Smooth muscle cell (in vitro differentiated cells): ENCODE measurements at regions not wholly inside any gene's neighbourhood (a gene's known extent, or its start where the extent isn't known, plus 50 kb on each side); places are given as distances from the start of the nearest gene placed in this dataset.

Experiments used
- DNase-seq: peaks from one replicate; lab custom pipeline; 2025; ENCODE audit not compliant: unreplicated experiment; lab: John Stamatoyannopoulos, UW
- H2AFZ ChIP-seq: fragments of 200-600 bp; sonication (generic); 2 replicates; pipeline ENCODE4 v1.6.0; 2016; ENCODE audit warnings: antibody characterized with exemption, low read depth, mild to moderate bottlenecking
- H3F3A ChIP-seq: fragments of 200-600 bp; sonication (generic); 2 replicates; pipeline ENCODE4 v1.6.0; 2017; ENCODE audit warnings: antibody characterized with exemption, low read depth
- H3K27ac ChIP-seq: fragments of 200-600 bp; sonication (generic); 2 replicates; pipeline ENCODE4 v1.5.1; 2016; ENCODE audit warnings: low read depth, mild to moderate bottlenecking
- H3K27me3 ChIP-seq: fragments of 200-600 bp; sonication (generic); 2 replicates; pipeline ENCODE4 v1.6.1; 2016; ENCODE audit warnings: low read depth, mild to moderate bottlenecking
- H3K36me3 ChIP-seq: fragments of 200-600 bp; sonication (generic); 2 replicates; pipeline ENCODE4 v1.5.1; 2016; ENCODE audit warnings: low read depth
- H3K4me1 ChIP-seq: fragments of 200-600 bp; sonication (generic); 2 replicates; pipeline ENCODE4 v1.5.1; 2016; ENCODE audit warnings: low read depth
- H3K4me2 ChIP-seq: fragments of 200-600 bp; sonication (generic); 2 replicates; pipeline ENCODE4 v1.6.0; 2016; ENCODE audit warnings: mild to moderate bottlenecking
- H3K4me3 ChIP-seq: fragments of 200-600 bp; sonication (generic); 2 replicates; pipeline ENCODE4 v1.5.1; 2016; ENCODE audit warnings: mild to moderate bottlenecking
- H3K79me2 ChIP-seq: fragments of 200-600 bp; sonication (generic); 2 replicates; pipeline ENCODE4 v1.6.0; 2016; ENCODE audit warnings: low read depth, mild to moderate bottlenecking
- H3K9ac ChIP-seq: fragments of 200-600 bp; sonication (generic); 2 replicates; pipeline ENCODE4 v1.6.0; 2016; ENCODE audit warnings: low read depth
- H3K9me3 ChIP-seq: fragments of 200-600 bp; sonication (generic); replicated peaks from 2 replicates; pipeline ENCODE4 v1.5.1; 2016; ENCODE audit warnings: low read depth
- H4K20me1 ChIP-seq: fragments of 200-600 bp; sonication (generic); 2 replicates; pipeline ENCODE4 v1.6.0; 2016; ENCODE audit warnings: low read depth
- WGBS: methylation state at CpG from one replicate; pipeline ENCODE4 v1.1.7; 2016; ENCODE audit warnings: low lambda C conversion rate; 5-methylcytosine and 5-hydroxymethylcytosine counted together
- TF ChIP-seq, protein P1 (sequence below): fragments of 200-600 bp; sonication (generic); IDR thresholded peaks from 2 replicates; pipeline ENCODE4 v1.5.1; 2017; ENCODE audit warnings: borderline replicate concordance, mild to moderate bottlenecking, antibody characterized with exemption; ENCODE audit not compliant: insufficient read depth, poor library complexity, severe bottlenecking

GRCh38 chr4:189497516-189497915 is 443.2 kb upstream of the FRG1 start:
- Histone ChIP-seq H4K20me1 (no peaks in the 10 kb centered on the region), H3K4me3 (no peak overlapping the region), H2AFZ (no peak overlapping the region), H3K9ac (no peak overlapping the region), H3K27ac (peak overlapping the region; percentile 100), H3K9me3 (no peaks in the 10 kb centered on the region), H3F3A (peaks cover 25% of the 10 kb centered on the region), H3K27me3 (no peaks in the 10 kb centered on the region), H3K79me2 (peaks cover 8% of the 10 kb centered on the region), H3K4me2 (peak overlapping the region; percentile 84), H3K36me3 (no peaks in the 10 kb centered on the region), H3K4me1 (peaks cover 12% of the 10 kb centered on the region)
- 61% methylated on average over 6 of the region's 6 CpGs for WGBS
- TF ChIP-seq, protein P1, sequence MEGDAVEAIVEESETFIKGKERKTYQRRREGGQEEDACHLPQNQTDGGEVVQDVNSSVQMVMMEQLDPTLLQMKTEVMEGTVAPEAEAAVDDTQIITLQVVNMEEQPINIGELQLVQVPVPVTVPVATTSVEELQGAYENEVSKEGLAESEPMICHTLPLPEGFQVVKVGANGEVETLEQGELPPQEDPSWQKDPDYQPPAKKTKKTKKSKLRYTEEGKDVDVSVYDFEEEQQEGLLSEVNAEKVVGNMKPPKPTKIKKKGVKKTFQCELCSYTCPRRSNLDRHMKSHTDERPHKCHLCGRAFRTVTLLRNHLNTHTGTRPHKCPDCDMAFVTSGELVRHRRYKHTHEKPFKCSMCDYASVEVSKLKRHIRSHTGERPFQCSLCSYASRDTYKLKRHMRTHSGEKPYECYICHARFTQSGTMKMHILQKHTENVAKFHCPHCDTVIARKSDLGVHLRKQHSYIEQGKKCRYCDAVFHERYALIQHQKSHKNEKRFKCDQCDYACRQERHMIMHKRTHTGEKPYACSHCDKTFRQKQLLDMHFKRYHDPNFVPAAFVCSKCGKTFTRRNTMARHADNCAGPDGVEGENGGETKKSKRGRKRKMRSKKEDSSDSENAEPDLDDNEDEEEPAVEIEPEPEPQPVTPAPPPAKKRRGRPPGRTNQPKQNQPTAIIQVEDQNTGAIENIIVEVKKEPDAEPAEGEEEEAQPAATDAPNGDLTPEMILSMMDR: no peak
- no peak for DNase-seq

DNA sequence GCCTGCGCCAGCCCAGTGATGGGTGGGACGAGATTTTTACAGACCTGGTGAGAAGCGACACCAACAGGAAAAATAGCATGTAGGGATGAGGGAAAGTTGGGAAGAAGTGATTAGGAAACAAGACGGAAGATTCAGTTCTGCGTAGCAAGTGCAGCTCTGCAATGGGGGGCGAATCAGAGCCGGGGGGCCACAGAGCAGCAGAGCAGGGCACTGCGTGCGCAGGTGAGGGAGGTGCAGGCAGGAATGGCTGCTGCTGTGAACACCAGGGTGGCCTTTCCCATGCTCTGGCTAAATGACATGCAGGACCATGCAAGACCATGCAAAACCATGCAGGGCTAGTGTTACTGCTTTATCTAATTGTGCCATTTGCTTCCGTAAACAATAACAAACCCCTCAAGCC is 442.7 kb upstream of the FRG1 start:
- Histone ChIP-seq H3K27me3 (no peaks in the 10 kb centered on the region), H3K79me2 (peaks cover 8% of the 10 kb centered on the region), H3F3A (peaks cover 25% of the 10 kb centered on the region), H3K4me3 (no peak overlapping the region), H2AFZ (no peak overlapping the region), H3K9me3 (no peaks in the 10 kb centered on the region), H4K20me1 (no peaks in the 10 kb centered on the region), H3K9ac (peak overlapping the region; percentile 26), H3K27ac (peak overlapping the region; percentile 100), H3K4me2 (peak overlapping the region; percentile 84), H3K36me3 (no peaks in the 10 kb centered on the region), H3K4me1 (peaks cover 13% of the 10 kb centered on the region)
- no peak for DNase-seq
- TF ChIP-seq, protein P1: no peak
- 83% methylated on average over 10 of the region's 10 CpGs for WGBS

DNA sequence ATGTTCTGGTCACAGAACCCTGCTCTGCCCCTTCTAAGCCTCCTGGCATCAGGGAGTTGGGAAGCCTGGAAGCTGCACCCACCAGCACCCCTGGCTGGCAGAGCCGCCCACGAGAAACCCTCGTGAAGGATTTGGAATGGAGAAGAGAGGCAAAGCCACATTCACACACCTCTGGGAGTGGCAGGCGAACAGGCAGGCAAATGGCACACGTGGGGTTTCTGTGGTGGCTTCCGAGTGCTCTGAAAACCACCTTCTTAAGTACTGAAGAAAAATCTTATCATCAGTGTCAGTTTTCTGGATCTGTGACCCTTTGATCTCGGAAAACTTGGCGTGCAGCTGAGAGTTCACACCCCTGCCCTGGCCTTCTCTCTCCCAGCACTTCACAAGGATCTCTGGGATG is 442.2 kb upstream of the FRG1 start:
- Histone ChIP-seq H3K9ac (peak overlapping the region; percentile 97), H3K4me2 (peak overlapping the region; percentile 84), H3F3A (peaks cover 25% of the 10 kb centered on the region), H2AFZ (no peak overlapping the region), H3K36me3 (no peaks in the 10 kb centered on the region), H3K4me3 (no peak overlapping the region), H3K4me1 (peaks cover 15% of the 10 kb centered on the region), H3K27me3 (no peaks in the 10 kb centered on the region), H4K20me1 (no peaks in the 10 kb centered on the region), H3K79me2 (peaks cover 8% of the 10 kb centered on the region), H3K27ac (peak overlapping the region; percentile 100), H3K9me3 (no peaks in the 10 kb centered on the region)
- WGBS: 39% methylated on average over 8 of the region's 8 CpGs
- no peak for DNase-seq
- TF ChIP-seq, protein P1: no peak

- H3K4me3 ChIP-seq: peak overlapping the region; percentile 26
- H3K79me2 ChIP-seq: peaks cover 8% of the 10 kb centered on the region
- H3F3A ChIP-seq: peaks cover 25% of the 10 kb centered on the region
- no peaks in the 10 kb centered on the region for H4K20me1 ChIP-seq
- WGBS: 53% methylated on average over 7 of the region's 7 CpGs
- no peaks in the 10 kb centered on the region for H3K36me3 ChIP-seq
- H3K9me3 ChIP-seq: no peaks in the 10 kb centered on the region
- TF ChIP-seq, protein P1: no peak
- H3K9ac ChIP-seq: peak overlapping the region; percentile 97
- no peak for DNase-seq
- H3K27ac ChIP-seq: peak overlapping the region; percentile 100
- H2AFZ ChIP-seq: no peak overlapping the region
- peaks cover 15% of the 10 kb centered on the region for H3K4me1 ChIP-seq
- H3K27me3 ChIP-seq: no peaks in the 10 kb centered on the region
- H3K4me2 ChIP-seq: peak overlapping the region; percentile 84
Measured at GRCh38 chr4:189499696-189500095, 441.0 kb upstream of the FRG1 start.
